Epithelial cell of proximal tubule (primary cell): ENCODE measurements at regions not wholly inside any gene's neighbourhood (a gene's known extent, or its start where the extent isn't known, plus 50 kb on each side); places are given as distances from the start of the nearest gene placed in this dataset.

Experiments
- DNase-seq: peaks from one replicate; pipeline ENCODE4 v3.0.0-alpha.2; 2011; ENCODE audit warnings: low read depth
- H3K4me3 ChIP-seq: 2 replicates; pipeline ENCODE4 v1.5.1; 2011; ENCODE audit warnings: low read depth, mild to moderate bottlenecking, low read length
- CTCF ChIP-seq: conservative IDR thresholded peaks from 2 replicates; pipeline ENCODE4 v1.5.1; 2012; ENCODE audit warnings: low read depth, mild to moderate bottlenecking, low read length

- TF ChIP-seq CTCF = no peak
- no peak overlapping the region for H3K4me3 ChIP-seq
- DNase-seq = no peak
Observed at GRCh38 chr18:60667016-60667415, 294.4 kb upstream of the MC4R start.

GRCh38 chr18:60668583-60668982 lies 296.0 kb upstream of the MC4R start:
- no peak for DNase-seq
- no peak overlapping the region for H3K4me3 ChIP-seq
- TF ChIP-seq CTCF = peak; percentile 14

- TF ChIP-seq CTCF = no peak
- no peak for DNase-seq
- H3K4me3 ChIP-seq = no peak overlapping the region
Observed at GRCh38 chr18:60669938-60670337, 297.4 kb upstream of the MC4R start.

GRCh38 chr18:60671021-60671420 lies 298.4 kb upstream of the MC4R start:
- TF ChIP-seq CTCF = no peak
- DNase-seq = no peak
- no peak overlapping the region for H3K4me3 ChIP-seq

- H3K4me3 ChIP-seq = no peak overlapping the region
- TF ChIP-seq CTCF = no peak
- DNase-seq = no peak
Observed at GRCh38 chr18:60675126-60675525, 302.6 kb upstream of the MC4R start.

- DNase-seq = no peak
Observed at GRCh38 chr18:60675801-60676200, 303.2 kb upstream of the MC4R start.

More at GRCh38 chr18:60675801-60676200, 303.2 kb upstream of the MC4R start:
- H3K4me3 ChIP-seq = no peak overlapping the region
- no peak for TF ChIP-seq CTCF
